Mesenchymal stem cell (in vitro differentiated cells and primary cell): ENCODE measurements at regions not wholly inside any gene's neighbourhood (a gene's known extent, or its start where the extent isn't known, plus 50 kb on each side); places are given as distances from the start of the nearest gene placed in this dataset.
A peak's percentile ranks its signal among the peaks of the same experiment; 100 is the strongest.

ENCODE experiments used
- DNase-seq: peaks from one replicate; pipeline ENCODE4 v3.0.0-alpha.2; 2013
- H2AFZ ChIP-seq: one replicate; pipeline ENCODE4 v1.6.1; 2013; ENCODE audit warnings: low read depth, mild to moderate bottlenecking, control low read depth, inconsistent platforms, low read length, moderate library complexity
- H2AK5ac ChIP-seq: 2 replicates; pipeline ENCODE4 v1.6.1; 2013; ENCODE audit warnings: low read length, moderate library complexity, mild to moderate bottlenecking, inconsistent platforms; ENCODE audit not compliant: severe bottlenecking
- H2BK120ac ChIP-seq: one replicate; pipeline ENCODE4 v1.6.1; 2013; ENCODE audit warnings: low read depth, mild to moderate bottlenecking, inconsistent platforms, low read length, moderate library complexity
- H2BK12ac ChIP-seq, 2 experiments: one replicate each; pipeline ENCODE4 v1.6.1; 2013; ENCODE audit warnings: inconsistent platforms in 2 of 2, low read length in 2 of 2, mild to moderate bottlenecking in 2 of 2, moderate library complexity in 2 of 2, control low read depth in 1 of 2
- H2BK15ac ChIP-seq: one replicate; pipeline ENCODE4 v1.6.1; 2013; ENCODE audit warnings: mild to moderate bottlenecking, low read depth, inconsistent platforms; ENCODE audit not compliant: poor library complexity, severe bottlenecking
- H2BK5ac ChIP-seq: 2 replicates; pipeline ENCODE4 v1.6.1; 2013; ENCODE audit warnings: low read depth, mild to moderate bottlenecking, low read length, control low read depth, inconsistent platforms; ENCODE audit not compliant: poor library complexity, severe bottlenecking
- H3K14ac ChIP-seq, 2 experiments: one replicate each; pipeline ENCODE4 v1.6.1; 2013; ENCODE audit warnings: inconsistent platforms in 2 of 2, low read length in 2 of 2, control low read depth in 1 of 2, mild to moderate bottlenecking in 1 of 2, moderate library complexity in 1 of 2
- H3K18ac ChIP-seq, 2 experiments: one replicate each; pipeline ENCODE4 v1.6.1; 2013; ENCODE audit warnings: inconsistent platforms in 2 of 2, low read length in 2 of 2, control low read depth in 1 of 2, low read depth in 1 of 2, mild to moderate bottlenecking in 1 of 2
- H3K23ac ChIP-seq, 2 experiments: one replicate each; pipeline ENCODE4 v1.6.1; 2013; ENCODE audit warnings: inconsistent platforms in 2 of 2, low read length in 2 of 2, mild to moderate bottlenecking in 2 of 2, moderate library complexity in 2 of 2, control low read depth in 1 of 2
- H3K27ac ChIP-seq: 2 replicates; pipeline ENCODE4 v1.5.1; 2013; ENCODE audit warnings: mild to moderate bottlenecking, moderate library complexity, low read length, control low read depth, inconsistent platforms; ENCODE audit not compliant: poor library complexity, severe bottlenecking
- H3K27me3 ChIP-seq, 2 experiments: 2 replicates each; pipeline versions ENCODE4 v1.6.1 to v1.7.0; 2013; ENCODE audit warnings: low read length in 2 of 2, mild to moderate bottlenecking in 2 of 2, moderate library complexity in 2 of 2, control low read depth in 1 of 2, inconsistent platforms in 1 of 2; ENCODE audit not compliant: control insufficient read depth in 1 of 2, insufficient read depth in 1 of 2
- H3K36me3 ChIP-seq, 2 experiments: 2 replicates each; pipeline versions ENCODE4 v1.6.1 to v1.7.0; 2013; ENCODE audit warnings: low read length in 2 of 2, control low read depth in 1 of 2, inconsistent platforms in 1 of 2, low read depth in 1 of 2, mild to moderate bottlenecking in 1 of 2; ENCODE audit not compliant: insufficient read depth in 2 of 2, control insufficient read depth in 1 of 2
- H3K4ac ChIP-seq, 2 experiments: one replicate each; pipeline ENCODE4 v1.6.1; 2013; ENCODE audit warnings: inconsistent platforms in 2 of 2, low read length in 2 of 2, mild to moderate bottlenecking in 2 of 2, moderate library complexity in 2 of 2, control low read depth in 1 of 2, low read depth in 1 of 2
- H3K4me1 ChIP-seq: 2 replicates; pipeline ENCODE4 v1.6.1; 2013; ENCODE audit warnings: low read depth, low read length, control low read depth; ENCODE audit not compliant: control insufficient read depth, insufficient read depth
- H3K4me2 ChIP-seq: 2 replicates; pipeline ENCODE4 v1.6.1; 2013; ENCODE audit warnings: low read length, mild to moderate bottlenecking, inconsistent platforms; ENCODE audit not compliant: poor library complexity, severe bottlenecking
- H3K4me3 ChIP-seq, 2 experiments: 2 replicates each; pipeline versions ENCODE4 v1.5.1 to v1.7.0; 2013; ENCODE audit warnings: low read length in 2 of 2, mild to moderate bottlenecking in 2 of 2, control low read depth in 1 of 2, low read depth in 1 of 2; ENCODE audit not compliant: insufficient read depth in 1 of 2
- H3K79me1 ChIP-seq: replicated peaks from 2 replicates; pipeline ENCODE4 v1.6.1; 2013; ENCODE audit warnings: mild to moderate bottlenecking, control low read depth, low read length, inconsistent platforms; ENCODE audit not compliant: poor library complexity, severe bottlenecking
- H3K9ac ChIP-seq: 2 replicates; pipeline ENCODE4 v1.7.0; 2013; ENCODE audit warnings: mild to moderate bottlenecking, low read length, moderate library complexity
- H3K9me3 ChIP-seq: 2 replicates; pipeline ENCODE4 v1.7.0; 2013; ENCODE audit warnings: mild to moderate bottlenecking, low read length; ENCODE audit not compliant: control insufficient read depth
- H4K8ac ChIP-seq: one replicate; pipeline ENCODE4 v1.6.1; 2013; ENCODE audit warnings: inconsistent platforms, mild to moderate bottlenecking, low read length, moderate library complexity
- H4K91ac ChIP-seq: one replicate; pipeline ENCODE4 v1.6.1; 2013; ENCODE audit warnings: mild to moderate bottlenecking, low read length, inconsistent platforms
- WGBS: methylation state at CpG from one replicate; pipeline ENCODE4 v1.1.7; 2013; ENCODE audit warnings: mixed read lengths; 5-methylcytosine and 5-hydroxymethylcytosine counted together

DNA sequence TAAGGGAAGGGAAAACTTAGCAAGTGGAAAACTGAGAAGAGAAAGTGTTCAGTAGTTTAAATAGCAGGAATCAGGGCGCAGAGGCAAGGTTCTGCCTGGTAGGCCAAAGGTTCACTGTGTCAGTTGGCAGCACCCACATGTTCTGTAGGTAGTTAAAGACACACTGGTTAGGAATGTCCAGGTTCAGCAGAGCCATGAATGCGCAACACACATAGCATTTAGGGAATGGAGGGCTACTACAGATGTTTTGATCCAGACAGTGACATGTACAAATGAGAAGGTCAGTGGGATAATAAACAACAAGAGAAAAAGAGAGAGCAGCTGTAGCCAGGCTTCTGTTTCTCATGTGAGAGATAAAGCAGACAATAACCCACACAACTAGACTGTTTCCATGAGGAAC is 56.2 kb upstream of the ARHGAP42 start:
- Histone ChIP-seq H2BK120ac (no peak overlapping the region), H2AFZ (no peak overlapping the region), H3K4me2 (no peak overlapping the region), H4K8ac (no peak overlapping the region), H3K4me1 (peaks cover 2% of the 10 kb centered on the region), H4K91ac (no peak overlapping the region), H3K79me1 (no peaks in the 10 kb centered on the region), H3K4me3 (no peak overlapping the region), H2AK5ac (no peak overlapping the region), H3K27me3 (no peaks in the 10 kb centered on the region), H3K4ac (no peak overlapping the region), H2BK5ac (no peak overlapping the region), H3K27ac (no peak overlapping the region), H3K9ac (no peak overlapping the region), H3K9me3 (no peaks in the 10 kb centered on the region), H3K36me3 (no peaks in the 10 kb centered on the region), H2BK12ac (peak overlapping the region in 1 of 2 experiments; percentile 70), H3K23ac (no peak overlapping the region), H3K18ac (peak overlapping the region in 1 of 2 experiments; percentile 54), H3K14ac (no peak overlapping the region), H2BK15ac (no peak overlapping the region)
- 72% methylated on average over 2 of the region's 2 CpGs for WGBS
- peak; percentile 42 for DNase-seq

- H2AK5ac ChIP-seq, result no peak overlapping the region
- no peak overlapping the region for H3K14ac ChIP-seq
- no peak overlapping the region for H3K4ac ChIP-seq
- DNase-seq, result no peak
- no peaks in the 10 kb centered on the region for H3K9me3 ChIP-seq
- no peak overlapping the region for H3K27ac ChIP-seq
- H3K23ac ChIP-seq, result no peak overlapping the region
- no peak overlapping the region for H3K9ac ChIP-seq
- no peak overlapping the region for H2BK5ac ChIP-seq
- H3K27me3 ChIP-seq, result no peaks in the 10 kb centered on the region
- no peak overlapping the region for H2AFZ ChIP-seq
- peak overlapping the region; percentile 34 to 75 for H2BK12ac ChIP-seq
- H4K91ac ChIP-seq, result no peak overlapping the region
- H3K18ac ChIP-seq, result no peak overlapping the region
- 63% methylated on average over 3 of the region's 3 CpGs for WGBS
- no peak overlapping the region for H2BK15ac ChIP-seq
- H4K8ac ChIP-seq, result no peak overlapping the region
- no peak overlapping the region for H3K4me2 ChIP-seq
- peaks cover 2% of the 10 kb centered on the region for H3K4me1 ChIP-seq
- no peak overlapping the region for H3K4me3 ChIP-seq
- no peaks in the 10 kb centered on the region for H3K36me3 ChIP-seq
- no peaks in the 10 kb centered on the region for H3K79me1 ChIP-seq
- no peak overlapping the region for H2BK120ac ChIP-seq
Measured at GRCh38 chr11:100631316-100631715, 55.8 kb upstream of the ARHGAP42 start.

DNA sequence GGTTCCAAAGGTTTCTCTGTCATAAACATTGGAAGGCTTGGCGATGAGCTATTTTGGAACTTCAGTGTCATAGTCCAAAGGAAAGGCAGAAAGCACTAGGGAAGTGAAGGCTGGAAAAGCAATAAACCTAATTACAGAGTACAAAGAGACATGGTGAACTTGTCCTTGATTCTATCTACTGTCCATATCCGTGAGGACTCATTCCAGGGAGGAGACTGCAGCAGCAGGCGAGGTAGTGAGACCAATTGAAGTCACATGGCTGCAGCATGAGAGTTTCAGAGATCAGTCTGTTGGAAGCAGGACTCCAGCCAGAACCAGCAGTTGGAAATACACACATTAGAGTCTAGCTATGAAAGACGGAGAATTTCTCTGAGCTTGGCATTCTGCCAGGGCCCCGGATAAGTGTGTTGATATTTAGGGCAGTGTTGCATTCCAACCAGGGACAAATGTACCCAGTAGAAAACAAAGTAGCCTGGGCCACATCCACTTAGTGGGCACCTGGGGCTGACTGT is 54.1 kb upstream of the ARHGAP42 start:
- H4K8ac ChIP-seq, result no peak overlapping the region
- no peak overlapping the region for H2AK5ac ChIP-seq
- no peak overlapping the region for H3K23ac ChIP-seq
- no peaks in the 10 kb centered on the region for H3K79me1 ChIP-seq
- H2BK12ac ChIP-seq, result peak overlapping the region; percentile 69 to 95
- no peak overlapping the region for H2BK15ac ChIP-seq
- H4K91ac ChIP-seq, result peak overlapping the region; percentile 52
- H2BK5ac ChIP-seq, result no peak overlapping the region
- H3K27ac ChIP-seq, result peak overlapping the region; percentile 28
- peak overlapping the region; percentile 37 to 77 for H3K18ac ChIP-seq
- no peak overlapping the region for H3K4me2 ChIP-seq
- no peaks in the 10 kb centered on the region for H3K36me3 ChIP-seq
- peak overlapping the region; percentile 0 for H3K9ac ChIP-seq
- no peak overlapping the region for H3K4ac ChIP-seq
- DNase-seq, result peak; percentile 75
- no peak overlapping the region for H2BK120ac ChIP-seq
- no peak overlapping the region for H3K14ac ChIP-seq
- no peaks in the 10 kb centered on the region for H3K9me3 ChIP-seq
- WGBS, result 17% methylated on average over 5 of the region's 5 CpGs
- H3K4me1 ChIP-seq, result peaks cover 2% of the 10 kb centered on the region
- no peak overlapping the region for H2AFZ ChIP-seq
- no peak overlapping the region for H3K4me3 ChIP-seq
- no peaks in the 10 kb centered on the region for H3K27me3 ChIP-seq

- no peak for DNase-seq
- Histone ChIP-seq H3K27ac (no peak overlapping the region), H3K36me3 (no peaks in the 10 kb centered on the region), H3K27me3 (no peaks in the 10 kb centered on the region), H2AK5ac (no peak overlapping the region), H3K18ac (peak overlapping the region in 1 of 2 experiments; percentile 4), H3K9ac (no peak overlapping the region), H3K4ac (no peak overlapping the region), H3K4me1 (peaks cover 3% of the 10 kb centered on the region), H4K91ac (no peak overlapping the region), H3K79me1 (no peaks in the 10 kb centered on the region), H2AFZ (no peak overlapping the region), H2BK120ac (no peak overlapping the region), H3K9me3 (no peaks in the 10 kb centered on the region), H3K23ac (no peak overlapping the region), H2BK15ac (no peak overlapping the region), H3K4me3 (no peak overlapping the region), H2BK5ac (no peak overlapping the region), H3K4me2 (no peak overlapping the region), H3K14ac (no peak overlapping the region), H2BK12ac (no peak overlapping the region), H4K8ac (peak overlapping the region; percentile 8)
- WGBS, result 52% methylated on average over 3 of the region's 3 CpGs
Measured at GRCh38 chr11:100635194-100635593, 51.9 kb upstream of the ARHGAP42 start.
